ENCODE measurements at regions not wholly inside any gene's neighbourhood (a gene's known extent, or its start where the extent isn't known, plus 50 kb on each side); places are given as distances from the start of the nearest gene placed in this dataset.

GRCh38 chr4:186428481-186428880 is 126.9 kb downstream of the MTNR1A start:
- no peaks in the 10 kb centered on the region for H3K36me3 Mint-ChIP-seq (ENCODE audit: unreplicated experiment)
- TF ChIP-seq CTCF (IDR thresholded peaks at IDR 0.05; ENCODE audit: partially characterized antibody, unreplicated experiment): no peak
- H3K27ac Mint-ChIP-seq (ENCODE audit: unreplicated experiment): no peak overlapping the region
- no peak for DNase-seq
- H3K27me3 Mint-ChIP-seq (ENCODE audit: unreplicated experiment): no peaks in the 10 kb centered on the region
- peaks cover 3% of the 10 kb centered on the region for H3K9me3 Mint-ChIP-seq (ENCODE audit: unreplicated experiment)
- no peaks in the 10 kb centered on the region for H3K4me1 Mint-ChIP-seq (ENCODE audit: low read depth, unreplicated experiment)
- no peak overlapping the region for H3K4me3 Mint-ChIP-seq (ENCODE audit: unreplicated experiment)

DNA sequence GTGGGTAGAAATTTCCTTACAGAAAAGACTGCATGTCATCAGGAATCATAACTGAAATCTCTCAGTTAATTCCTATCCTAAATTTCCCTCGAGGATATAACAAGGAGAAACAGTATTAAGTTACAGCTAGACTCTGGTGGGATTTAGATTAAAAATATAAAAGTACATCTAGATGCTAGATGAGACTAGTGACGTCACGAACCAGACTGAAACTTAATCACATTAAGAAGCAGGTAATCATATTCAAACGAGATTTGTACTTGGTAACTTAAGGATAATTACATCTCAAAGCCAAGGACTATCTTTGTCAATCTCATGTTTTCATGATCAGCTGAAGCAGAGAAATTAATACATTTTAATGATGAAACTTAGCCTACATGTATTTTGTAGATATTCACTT is 130.6 kb downstream of the MTNR1A start:
- Mint-ChIP-seq H3K27me3 (ENCODE audit: unreplicated experiment) (no peaks in the 10 kb centered on the region), H3K4me1 (ENCODE audit: low read depth, unreplicated experiment) (no peaks in the 10 kb centered on the region), H3K27ac (ENCODE audit: unreplicated experiment) (no peak overlapping the region), H3K36me3 (ENCODE audit: unreplicated experiment) (no peaks in the 10 kb centered on the region), H3K9me3 (ENCODE audit: unreplicated experiment) (no peaks in the 10 kb centered on the region), H3K4me3 (ENCODE audit: unreplicated experiment) (no peak overlapping the region)
- TF ChIP-seq CTCF (IDR thresholded peaks at IDR 0.05; ENCODE audit: partially characterized antibody, unreplicated experiment): no peak
- DNase-seq: no peak

- Mint-ChIP-seq H3K4me3 (ENCODE audit: unreplicated experiment) (no peak overlapping the region), H3K27ac (ENCODE audit: unreplicated experiment) (no peak overlapping the region), H3K4me1 (ENCODE audit: low read depth, unreplicated experiment) (no peaks in the 10 kb centered on the region), H3K36me3 (ENCODE audit: unreplicated experiment) (no peaks in the 10 kb centered on the region), H3K27me3 (ENCODE audit: unreplicated experiment) (no peaks in the 10 kb centered on the region), H3K9me3 (ENCODE audit: unreplicated experiment) (no peaks in the 10 kb centered on the region)
- no peak for TF ChIP-seq CTCF (IDR thresholded peaks at IDR 0.05; ENCODE audit: partially characterized antibody, unreplicated experiment)
- no peak for DNase-seq
These were observed 133.1 kb downstream of the MTNR1A start for GRCh38 chr4:186422296-186422695.

DNA sequence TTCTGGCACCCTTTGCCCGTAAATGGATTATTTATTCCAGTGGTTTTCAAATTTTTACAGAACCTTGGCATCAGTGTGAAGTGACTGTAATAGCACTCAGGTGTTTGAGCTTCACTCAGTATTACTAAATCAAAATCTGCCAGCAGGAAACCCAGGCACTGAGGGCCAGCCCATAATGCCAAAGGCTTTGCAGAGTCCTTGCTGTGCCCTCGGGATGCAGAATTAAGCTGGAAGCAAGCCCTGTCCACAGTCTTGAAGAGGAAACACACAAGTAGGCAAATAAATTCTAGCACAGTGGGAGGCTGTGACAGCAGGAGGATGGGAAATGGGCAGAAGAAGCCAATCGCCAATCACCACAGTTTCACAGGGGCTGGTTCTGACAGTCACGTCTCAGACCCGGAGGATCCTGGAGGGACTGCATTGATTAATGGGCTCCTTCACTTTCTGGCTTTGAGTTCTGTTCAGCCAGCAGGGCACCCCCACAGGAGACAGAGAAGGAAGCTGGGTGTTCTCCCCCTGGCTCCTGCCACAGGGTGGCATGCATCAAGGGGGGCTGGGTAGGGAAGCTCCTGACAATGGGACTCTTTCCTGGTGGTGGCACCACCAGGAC is 138.8 kb downstream of the MTNR1A start:
- Mint-ChIP-seq H3K9me3 (ENCODE audit: unreplicated experiment) (no peaks in the 10 kb centered on the region), H3K27ac (ENCODE audit: unreplicated experiment) (no peak overlapping the region), H3K4me1 (ENCODE audit: low read depth, unreplicated experiment) (no peaks in the 10 kb centered on the region), H3K36me3 (ENCODE audit: unreplicated experiment) (no peaks in the 10 kb centered on the region), H3K4me3 (ENCODE audit: unreplicated experiment) (no peak overlapping the region), H3K27me3 (ENCODE audit: unreplicated experiment) (no peaks in the 10 kb centered on the region)
- DNase-seq: no peak
- no peak for TF ChIP-seq CTCF (IDR thresholded peaks at IDR 0.05; ENCODE audit: partially characterized antibody, unreplicated experiment)

GRCh38 chr4:186414390-186414789 is 141.0 kb downstream of the MTNR1A start:
- H3K27ac Mint-ChIP-seq (ENCODE audit: unreplicated experiment): no peak overlapping the region
- no peaks in the 10 kb centered on the region for H3K27me3 Mint-ChIP-seq (ENCODE audit: unreplicated experiment)
- DNase-seq: no peak
- no peaks in the 10 kb centered on the region for H3K4me1 Mint-ChIP-seq (ENCODE audit: low read depth, unreplicated experiment)
- TF ChIP-seq CTCF (IDR thresholded peaks at IDR 0.05; ENCODE audit: partially characterized antibody, unreplicated experiment): no peak
- no peaks in the 10 kb centered on the region for H3K36me3 Mint-ChIP-seq (ENCODE audit: unreplicated experiment)
- H3K9me3 Mint-ChIP-seq (ENCODE audit: unreplicated experiment): no peaks in the 10 kb centered on the region
- no peak overlapping the region for H3K4me3 Mint-ChIP-seq (ENCODE audit: unreplicated experiment)
